NCI-H146 treated with DMSO at 0.1 percent for 48 hours (cell line): ENCODE measurements at regions not wholly inside any gene's neighbourhood (a gene's known extent, or its start where the extent isn't known, plus 50 kb on each side); places are given as distances from the start of the nearest gene placed in this dataset.

Source experiments
- DNase-seq: peaks from one replicate; lab custom pipeline; 2025; ENCODE audit not compliant: unreplicated experiment; lab: John Stamatoyannopoulos, UW

DNA sequence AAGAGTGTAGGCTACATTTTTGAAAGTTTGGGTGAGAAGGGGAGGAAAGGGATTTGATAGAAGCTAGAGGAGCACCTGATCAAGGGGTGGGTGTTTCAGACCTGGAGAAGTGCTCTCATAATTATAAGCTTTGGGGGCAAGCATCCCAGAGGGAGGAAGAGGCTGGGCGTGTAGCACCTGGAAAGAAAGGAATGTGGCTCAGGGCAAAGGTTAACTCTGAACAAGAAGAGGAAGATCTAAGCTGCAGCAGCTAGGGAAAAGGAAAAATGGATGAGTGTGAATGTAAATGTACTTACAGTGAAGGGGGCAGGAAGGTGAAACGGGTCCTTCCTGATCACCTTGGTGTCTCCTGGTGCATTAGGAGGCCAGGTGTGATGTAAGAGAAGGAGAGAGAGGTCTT is 49.8 kb upstream of the ANKRD55 start:
- no peak for DNase-seq
